ENCODE measurements at regions not wholly inside any gene's neighbourhood (a gene's known extent, or its start where the extent isn't known, plus 50 kb on each side); places are given as distances from the start of the nearest gene placed in this dataset.
"Not testable (repeated sequence)": the region's sequence is repeated elsewhere in the genome, so short reads cannot be mapped to it uniquely, and the experiment has no call there.

DNA sequence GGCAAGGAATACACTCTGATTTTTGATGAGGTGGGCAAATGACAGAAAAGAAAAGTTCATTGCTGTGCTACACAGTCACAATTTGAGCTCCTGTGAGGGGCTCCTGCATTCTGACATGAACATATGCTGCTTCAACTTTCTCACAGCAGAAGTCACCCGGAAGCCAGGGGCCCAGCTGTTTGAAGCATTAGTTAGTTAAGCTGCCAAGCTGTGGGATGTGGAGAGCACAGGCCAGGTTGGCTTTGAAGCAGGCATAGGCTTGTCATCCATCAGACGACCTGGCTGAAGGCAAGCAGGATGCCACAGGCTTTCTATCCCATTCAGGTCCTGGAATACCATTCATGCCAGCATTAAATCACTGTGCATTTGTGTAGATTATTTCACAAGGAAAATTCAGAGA, 63.1 kb downstream of the MTNR1B start:
- no peak for DNase-seq

DNA sequence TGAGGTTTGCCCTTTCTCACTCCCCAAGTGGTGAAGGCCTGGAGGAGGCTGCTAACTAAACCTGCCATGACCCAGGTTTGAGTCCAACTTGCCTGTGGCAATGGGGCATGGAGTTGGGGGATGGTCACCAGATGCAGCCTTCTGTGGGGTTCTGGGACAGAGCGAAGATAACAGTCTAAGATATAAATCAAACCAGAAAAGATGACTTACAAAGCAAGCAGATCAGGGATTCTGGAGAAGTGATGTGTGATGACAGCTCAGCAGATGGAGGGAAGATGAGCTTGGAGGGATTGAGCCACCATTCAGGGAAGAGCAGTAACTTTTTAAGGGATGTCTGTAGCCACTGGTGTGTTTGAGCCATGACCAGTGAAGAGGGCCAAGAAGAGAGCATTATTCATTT, 63.6 kb downstream of the MTNR1B start:
- DNase-seq: no peak

DNA sequence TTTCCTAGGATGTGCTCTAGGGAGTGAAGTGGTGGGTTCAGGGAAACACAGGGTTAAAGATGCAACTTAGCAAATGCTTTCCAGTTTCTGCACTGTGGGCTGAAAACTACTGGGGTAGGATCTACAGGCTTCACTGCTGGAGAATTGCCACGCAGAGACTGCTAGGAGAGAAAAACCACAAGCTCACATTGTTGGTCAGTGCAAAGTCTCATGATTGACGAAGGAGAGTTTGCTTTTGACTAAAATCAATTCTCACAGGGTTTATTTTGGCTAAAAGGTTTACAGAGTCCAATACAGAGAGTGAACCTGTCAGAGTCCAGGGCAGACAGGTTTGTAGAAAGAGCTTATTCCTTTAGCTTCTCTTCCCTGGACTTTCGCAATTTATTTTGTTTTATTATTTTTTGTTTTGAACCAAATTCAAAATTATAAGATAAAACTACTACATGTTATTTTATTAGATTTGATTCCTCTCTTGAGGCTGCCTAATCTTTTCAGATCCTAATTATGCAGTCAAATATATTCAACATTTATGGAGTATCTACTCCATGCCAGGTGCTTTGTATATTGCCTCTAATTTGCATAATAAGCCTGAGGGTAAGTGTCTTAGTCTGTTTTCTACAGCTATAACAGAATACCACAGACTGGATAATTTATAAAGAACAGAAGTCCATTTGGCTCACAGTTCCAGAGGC, 64.7 kb downstream of the MTNR1B start:
- DNase-seq: no peak

DNA sequence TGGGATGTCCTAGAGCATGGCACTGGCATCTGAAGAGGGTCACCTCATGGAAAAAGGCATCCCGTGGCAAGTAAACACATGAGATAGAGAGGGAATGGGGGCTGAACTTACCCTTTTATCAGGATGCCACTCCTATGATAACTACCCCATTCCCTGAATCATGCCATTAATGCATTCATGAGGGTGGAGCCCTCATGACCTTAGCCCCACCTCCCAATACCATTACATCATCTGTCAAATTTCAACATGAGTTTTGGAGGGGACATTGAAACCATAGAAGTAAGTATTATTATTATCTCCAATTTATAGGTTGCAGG, 65.2 kb downstream of the MTNR1B start:
- no peak for DNase-seq

DNA sequence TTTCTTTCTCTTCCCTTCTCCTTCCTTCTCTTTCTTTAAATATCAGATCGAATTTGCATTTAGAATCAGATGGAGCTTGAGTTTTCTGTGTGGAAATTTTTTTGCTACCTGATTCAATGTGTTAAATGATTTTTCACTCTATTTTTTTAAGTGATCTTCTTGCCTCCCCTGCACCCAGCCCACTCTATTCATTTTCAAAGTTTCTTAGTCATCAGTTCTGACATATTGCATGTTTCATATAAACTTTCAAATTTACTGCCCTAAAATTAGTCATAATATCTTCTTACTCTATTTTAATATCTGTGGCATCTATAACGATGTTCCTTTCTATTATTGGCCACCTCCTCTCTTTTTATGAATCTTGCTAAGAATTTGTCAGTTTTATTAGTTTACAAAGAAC, 69.1 kb downstream of the MTNR1B start:
- no peak for DNase-seq

DNA sequence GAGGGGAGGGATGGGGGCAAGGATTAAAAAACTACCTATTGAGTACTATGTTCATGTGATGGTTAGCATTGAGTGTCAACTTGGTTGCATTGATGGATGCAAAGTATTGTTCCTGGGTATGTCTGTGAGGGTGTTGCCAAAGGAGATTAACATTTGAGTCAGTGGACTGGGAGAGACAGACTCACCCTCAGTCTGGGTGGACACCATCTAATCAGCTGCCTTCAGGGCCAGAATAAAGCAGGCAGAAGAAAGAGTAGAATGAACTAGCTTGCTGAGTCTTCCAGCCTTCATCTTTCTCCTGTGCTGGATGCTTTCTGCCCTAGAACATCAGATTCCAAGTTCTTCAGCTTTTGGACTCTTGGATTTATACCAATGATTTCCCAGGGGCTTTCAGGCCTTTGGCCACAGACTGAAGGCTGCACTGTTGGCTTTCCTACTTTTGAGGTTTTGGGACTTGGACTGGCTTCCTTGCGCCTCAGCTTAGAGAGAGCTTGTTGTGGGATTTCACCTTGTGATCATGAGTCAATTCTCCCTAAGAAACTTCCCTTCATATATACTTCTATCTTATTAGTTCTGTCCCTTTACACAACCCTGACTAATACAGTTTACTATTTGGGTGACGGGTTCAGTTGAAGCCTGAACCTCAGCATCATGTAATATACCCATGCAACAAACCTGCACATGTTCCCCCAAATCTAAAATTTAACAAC, 70.2 kb downstream of the MTNR1B start:
- DNase-seq: no peak

DNA sequence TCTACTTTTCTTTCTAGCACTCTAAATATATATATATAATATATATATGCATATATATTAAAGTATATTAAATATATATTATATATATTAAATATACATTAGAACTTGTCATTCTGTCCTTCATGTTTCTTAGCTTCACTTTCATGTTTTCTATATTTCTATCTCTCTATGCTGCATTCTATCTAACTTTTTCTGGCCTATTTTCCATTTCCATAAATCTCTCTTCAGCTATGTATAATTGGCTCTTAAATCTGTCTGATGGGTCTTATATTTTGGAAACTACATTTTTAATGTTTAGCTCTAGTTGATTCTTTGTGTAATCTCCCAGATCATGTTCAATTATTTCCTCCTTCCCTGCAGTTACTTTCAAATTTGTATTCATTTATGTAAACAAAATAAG, 72.2 kb downstream of the MTNR1B start:
- DNase-seq: no peak

DNA sequence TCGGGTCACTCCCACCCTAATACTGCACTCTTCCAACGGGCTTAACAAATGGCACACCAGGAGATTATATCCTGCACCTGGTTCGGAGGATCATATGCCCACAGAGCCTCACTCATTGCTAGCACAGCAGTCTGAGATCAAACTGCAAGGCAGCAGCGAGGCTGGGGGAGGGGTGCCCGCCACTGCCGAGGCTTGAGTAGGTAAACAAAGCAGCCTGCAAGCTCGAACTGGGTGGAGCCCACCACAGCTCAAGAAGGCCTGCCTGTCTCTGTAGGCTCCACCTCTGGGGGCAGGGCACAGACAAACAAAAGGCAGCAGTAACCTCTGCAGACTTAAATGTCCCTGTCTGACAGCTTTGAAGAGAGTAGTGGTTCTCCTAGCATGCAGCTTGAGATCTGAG, 73.7 kb downstream of the MTNR1B start:
- DNase-seq: not testable (repeated sequence)

DNA sequence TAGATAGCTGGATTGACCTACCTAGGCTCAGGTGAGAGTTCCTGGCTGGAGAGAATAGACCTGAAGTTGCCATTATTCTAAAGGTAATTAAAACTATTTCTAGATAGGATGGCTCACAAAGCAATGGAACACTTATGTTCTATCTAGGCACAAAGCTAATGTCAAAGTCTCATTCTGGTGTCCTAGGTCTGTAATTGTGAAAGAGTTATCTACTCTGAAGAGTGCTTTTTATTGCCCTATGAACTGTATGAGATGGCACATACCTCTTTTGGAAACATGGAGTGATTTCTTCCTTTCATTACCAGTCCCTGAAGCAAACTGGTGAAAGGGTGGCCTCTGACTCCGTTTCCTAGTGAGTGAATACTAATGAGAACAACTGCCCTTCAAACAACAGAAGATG, 80.3 kb downstream of the MTNR1B start:
- DNase-seq: no peak

DNA sequence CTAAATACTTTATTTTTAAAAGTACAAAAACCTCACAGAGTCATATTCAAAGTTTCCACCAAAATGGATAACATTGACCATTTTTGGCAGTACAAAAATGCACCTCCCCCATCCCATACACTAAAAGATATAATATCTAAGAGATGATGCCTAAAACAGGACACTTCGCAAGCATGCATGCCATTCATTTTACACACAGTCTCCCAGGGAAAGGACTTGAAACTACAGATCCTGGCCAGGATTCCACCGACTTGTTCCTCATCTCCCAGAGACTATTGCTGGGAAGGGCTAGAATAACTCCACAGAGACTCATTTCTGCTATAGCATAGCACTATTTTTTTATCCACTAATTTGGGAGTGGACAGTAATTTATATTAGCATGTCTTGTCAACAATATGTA, 81.7 kb downstream of the MTNR1B start:
- peak; percentile 44 for DNase-seq

DNA sequence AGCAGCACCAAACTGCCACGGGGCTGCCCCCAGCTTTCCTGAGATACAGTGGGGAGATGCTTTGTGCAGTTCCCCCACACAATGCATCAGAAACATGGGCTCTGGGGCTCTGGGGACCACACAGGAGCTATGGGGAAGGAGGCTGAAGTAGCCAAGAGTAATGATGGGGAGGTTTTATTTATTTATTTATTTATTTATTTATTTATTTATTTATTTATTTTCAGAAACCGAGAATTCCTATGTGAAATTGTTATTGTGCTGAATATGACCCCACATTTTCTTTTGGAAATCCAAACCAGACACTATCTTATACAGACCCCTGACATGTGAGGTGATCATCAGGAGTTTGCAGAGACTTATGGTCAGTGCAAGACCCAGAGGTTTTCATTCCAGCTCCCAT, 84.4 kb downstream of the MTNR1B start:
- DNase-seq: no peak

DNA sequence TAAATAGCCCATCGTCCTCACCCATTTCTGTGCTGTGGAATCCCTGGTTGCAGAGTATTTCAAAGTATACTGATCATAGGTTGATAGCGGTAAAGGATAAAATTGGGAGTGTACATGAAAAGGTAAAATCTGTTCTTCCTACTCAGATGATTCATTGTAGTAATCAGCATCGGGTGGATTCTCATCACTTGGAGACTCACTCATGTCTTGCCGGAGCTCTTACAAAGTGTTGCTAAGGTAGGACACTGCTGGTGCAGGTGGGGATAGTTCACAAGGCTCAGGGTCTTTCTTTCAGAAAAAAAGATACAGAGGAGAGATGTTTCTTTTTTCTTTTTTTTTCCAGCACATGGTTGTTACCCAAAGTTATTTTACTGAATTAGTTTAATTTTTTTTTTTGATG, 84.8 kb downstream of the MTNR1B start:
- DNase-seq: no peak

DNA sequence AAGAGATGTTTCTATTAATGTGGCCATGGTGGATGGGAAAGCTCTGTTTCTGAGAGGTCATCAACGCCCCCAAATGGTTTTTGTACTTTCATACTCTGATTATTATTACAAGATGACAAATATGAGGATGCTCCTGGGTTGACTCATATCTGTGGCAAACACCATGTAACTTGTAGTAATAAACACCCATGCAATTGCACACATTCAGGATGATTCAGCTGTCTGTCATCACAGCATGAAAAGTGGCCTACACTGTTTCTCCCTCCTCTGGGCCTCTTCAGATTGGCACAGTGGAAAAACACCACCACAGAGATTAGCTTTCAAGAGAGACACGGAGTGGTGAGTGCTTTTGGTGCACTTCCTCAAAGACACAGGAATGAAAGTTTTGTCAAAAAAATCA, 85.4 kb downstream of the MTNR1B start:
- DNase-seq: peak; percentile 78

DNA sequence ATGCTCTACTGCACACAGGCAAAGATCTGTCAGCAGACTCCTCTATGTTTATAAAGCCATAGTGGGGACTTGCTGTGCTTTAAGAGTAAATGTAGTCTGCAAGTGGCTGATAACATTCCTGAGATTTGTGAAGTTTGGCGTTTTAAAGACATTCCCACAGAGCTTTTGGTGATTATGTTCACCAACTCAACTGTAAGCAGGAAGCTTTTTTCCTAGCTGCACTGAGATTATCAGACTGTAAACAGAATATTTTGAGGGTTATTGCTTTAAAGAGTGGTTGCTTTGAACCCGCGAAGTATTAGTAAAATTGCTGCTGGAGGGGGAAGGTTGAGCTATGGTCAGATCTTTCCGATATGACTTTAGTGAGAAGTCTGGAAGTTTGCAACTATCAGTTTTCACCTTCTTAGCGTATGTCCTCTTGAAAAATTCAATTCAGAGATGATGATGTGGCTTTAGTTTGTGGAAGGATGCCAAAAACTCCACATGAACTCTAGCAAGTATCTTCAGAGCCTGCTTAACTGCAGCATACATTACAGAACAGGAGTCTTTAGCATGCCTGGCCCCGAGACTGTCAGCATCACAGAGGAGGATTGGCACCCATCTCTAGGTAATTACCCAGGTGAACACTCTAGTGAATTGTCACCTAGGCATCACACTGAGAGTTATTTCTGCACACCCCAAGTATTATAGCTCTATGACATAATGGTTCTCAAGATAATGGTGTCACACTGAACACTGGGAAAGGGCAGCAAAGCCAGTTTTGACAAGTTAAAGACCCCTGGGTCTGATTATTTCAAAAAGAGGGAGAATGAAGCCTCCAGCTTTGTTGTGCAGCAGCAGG, 89.9 kb downstream of the MTNR1B start:
- DNase-seq: no peak

DNA sequence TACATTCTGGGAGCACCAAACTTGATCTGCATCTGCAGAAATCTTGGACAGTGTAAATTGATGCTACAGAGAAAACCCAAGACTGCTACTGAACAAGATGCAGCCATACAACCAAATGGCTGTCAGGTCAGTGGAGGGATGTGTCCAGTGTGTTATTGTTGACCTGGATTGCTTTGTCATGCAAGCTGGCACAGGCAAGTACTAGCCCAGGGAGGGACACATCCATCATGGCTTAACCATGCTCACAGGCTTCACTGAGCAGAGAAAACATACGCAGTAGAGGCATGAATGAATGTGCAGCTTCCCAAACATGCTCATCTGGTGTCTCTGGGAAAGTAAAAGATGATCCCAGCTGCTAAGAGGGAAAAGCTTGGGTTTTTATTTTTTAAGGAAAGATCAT, 93.6 kb downstream of the MTNR1B start:
- DNase-seq: no peak

DNA sequence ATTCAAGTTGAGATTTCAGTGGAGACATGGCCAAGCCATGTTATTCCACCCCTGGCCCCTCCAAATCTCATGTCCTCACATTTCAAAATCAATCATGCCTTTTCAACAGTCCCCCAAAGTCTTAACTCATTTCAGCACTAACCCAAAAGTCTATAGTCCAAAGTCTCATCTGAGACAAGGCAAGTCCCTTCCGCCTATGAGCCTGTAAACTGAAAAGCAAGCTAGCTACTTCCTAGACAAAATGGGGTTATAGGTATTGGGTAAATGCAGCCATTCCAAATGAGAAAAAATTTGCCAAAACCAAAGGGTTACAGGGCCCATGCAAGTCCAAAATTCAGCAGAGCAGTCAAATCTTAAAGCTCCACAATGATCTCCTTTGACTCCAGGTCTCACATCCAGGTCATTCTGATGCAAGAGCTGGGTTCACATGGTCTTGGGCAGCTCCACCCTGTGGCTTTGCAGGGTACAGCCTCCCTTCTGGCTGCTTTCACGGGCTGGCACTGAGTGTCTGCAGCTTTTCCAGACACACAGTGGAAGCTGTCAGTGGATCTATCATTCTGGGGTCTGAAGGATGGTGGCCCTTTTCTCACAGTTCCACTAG, 95.7 kb downstream of the MTNR1B start:
- DNase-seq: not testable (repeated sequence)

DNA sequence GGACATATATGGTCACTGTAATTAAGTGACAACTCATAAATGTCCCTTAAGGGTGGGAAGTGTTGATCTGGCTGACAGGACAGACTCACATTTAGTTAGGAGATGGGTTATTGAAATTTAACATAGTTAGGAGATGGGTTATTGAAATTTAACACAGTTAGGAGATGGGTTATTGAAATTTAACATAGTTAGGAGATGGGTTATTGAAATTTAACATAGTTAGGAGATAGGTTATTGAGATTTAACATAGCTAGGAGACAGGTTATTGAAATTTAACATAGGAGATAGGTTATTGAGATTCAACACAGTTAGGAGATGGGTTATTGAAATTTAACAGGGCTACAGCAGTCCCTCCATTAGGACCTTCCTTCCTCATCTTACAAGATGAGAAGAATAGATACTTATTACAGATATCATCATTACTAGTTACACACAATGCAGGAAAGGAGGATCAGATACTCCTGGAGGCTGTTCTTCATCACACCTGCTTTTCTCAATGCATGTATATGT, 98.5 kb downstream of the MTNR1B start:
- DNase-seq: no peak

DNA sequence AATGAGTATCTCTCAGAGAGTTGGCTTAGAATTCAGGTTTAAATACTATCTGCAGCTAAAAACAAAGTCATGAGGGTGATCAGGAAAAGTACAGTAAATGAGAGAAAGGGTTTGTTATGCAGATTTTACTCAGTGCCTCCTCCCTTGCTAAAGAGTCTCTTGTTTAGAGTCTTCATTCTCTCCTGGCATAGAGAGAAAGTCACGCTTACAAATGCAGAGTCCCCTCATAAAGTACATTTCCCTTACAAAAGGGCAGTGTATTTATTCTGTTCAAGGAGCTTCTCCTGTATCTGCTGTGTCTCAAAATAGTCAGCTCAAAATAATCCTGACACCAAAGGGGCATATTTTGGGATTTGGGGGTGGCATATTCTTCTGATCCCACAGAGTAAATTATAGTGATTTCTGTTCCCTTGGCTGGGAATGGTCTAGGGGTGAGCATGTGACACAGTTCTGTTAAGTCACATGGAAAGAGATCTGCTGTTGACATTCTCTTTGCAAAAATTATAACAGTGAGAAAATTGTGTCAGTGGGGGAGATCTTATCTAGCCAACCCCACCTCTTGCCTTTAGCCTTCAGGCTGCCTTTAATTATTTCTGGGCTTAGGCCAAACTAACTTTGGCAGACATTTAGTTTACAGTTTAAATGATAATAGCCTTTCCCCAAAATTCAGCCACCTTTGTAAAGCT, 102.9 kb downstream of the MTNR1B start:
- DNase-seq: no peak

DNA sequence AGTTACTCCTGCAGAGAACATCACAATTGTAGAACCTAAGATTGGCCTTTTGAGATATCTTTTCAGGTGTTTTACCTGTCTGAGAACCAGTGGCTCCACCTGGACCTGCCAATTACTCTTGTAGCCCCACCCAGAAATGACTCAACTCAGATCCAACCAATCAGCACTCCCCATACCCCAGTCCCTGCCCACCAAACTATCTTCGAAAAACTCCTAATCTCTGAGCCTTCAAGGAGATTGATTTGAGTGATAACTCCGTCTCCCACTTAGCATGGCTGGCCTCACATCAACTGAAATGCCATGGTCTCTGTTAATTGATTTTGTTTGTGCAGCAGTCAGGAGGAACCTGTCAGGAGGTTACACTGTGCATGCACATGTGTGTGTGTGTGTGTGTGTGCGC, 103.6 kb downstream of the MTNR1B start:
- no peak for DNase-seq

DNA sequence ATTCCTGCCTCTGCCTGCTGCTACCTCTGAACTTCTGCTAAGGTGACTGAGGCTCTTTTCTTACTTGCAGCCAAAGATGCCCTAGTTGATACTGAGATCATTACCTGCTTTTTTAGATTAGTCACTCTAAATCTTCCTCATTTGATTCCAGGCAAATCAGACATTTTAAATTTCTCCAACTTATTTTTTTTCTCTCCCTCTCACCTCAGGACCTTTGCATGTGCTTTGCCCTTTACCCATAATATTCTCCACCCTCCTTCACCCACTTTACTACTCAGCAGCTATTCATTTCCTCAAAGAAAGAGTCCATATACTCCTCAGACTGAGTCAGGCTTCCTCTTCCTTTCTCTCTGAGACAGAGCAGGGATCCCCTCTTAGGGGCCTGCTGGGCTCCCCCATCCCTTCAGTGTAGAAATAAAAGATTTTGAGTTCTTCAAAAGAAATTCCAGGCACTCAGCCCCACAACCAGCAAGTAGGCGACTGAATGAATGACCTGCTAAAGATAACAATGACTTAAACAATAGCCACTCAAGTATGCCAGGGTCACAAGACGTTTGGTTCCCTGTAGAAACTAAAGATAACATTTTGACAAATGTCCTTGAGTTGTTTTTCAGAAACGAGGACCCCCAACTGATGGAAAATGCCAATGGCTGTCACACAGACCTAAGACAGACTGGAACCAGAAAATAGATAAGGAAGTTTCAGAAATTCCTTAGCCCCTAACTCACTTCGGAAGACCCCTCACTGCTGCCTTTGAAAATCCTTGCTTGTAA, 104.2 kb downstream of the MTNR1B start:
- DNase-seq: no peak

DNA sequence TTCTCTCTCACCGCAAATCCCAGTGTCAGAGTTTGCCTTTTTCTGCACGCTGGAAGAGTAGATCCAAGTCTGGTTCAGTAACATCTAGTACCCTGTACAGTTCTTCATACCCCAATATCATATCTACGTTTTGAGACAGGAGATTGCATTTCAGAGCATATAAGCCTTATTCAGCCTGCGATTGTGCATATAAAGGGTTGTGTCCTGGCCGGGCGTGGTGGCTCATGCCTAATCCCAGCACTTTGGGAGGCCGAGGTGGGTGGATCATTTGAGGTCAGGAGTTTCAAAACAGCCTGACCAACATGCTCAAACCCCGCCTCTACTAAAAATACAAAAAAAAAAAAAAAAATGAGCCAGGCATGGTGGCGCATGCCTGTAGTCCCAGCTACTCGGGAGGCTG, 104.9 kb downstream of the MTNR1B start:
- DNase-seq: no peak

DNA sequence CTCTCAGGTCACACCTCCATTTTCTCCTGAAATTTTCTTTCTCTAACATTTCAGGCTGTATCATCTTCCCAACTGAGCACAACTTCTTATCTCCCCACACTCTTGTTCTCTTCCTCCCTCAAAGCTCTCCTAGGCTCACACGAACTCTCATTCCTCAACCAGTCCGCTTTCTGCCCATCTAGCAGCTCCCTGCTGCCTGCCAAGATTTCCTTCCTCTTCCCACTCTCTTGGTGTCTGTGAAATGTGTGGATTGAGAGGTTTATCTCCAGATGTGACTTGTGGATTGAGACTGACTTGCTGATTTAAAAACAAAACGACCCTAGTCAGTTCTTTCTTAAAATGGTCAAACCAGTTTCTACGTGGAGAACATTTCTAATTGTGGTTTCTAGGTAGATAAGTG, 106.3 kb downstream of the MTNR1B start:
- no peak for DNase-seq
